ENCODE measurements at regions not wholly inside any gene's neighbourhood (a gene's known extent, or its start where the extent isn't known, plus 50 kb on each side); places are given as distances from the start of the nearest gene placed in this dataset.
"Not testable (repeated sequence)": the region's sequence is repeated elsewhere in the genome, so short reads cannot be mapped to it uniquely, and the experiment has no call there.

DNA sequence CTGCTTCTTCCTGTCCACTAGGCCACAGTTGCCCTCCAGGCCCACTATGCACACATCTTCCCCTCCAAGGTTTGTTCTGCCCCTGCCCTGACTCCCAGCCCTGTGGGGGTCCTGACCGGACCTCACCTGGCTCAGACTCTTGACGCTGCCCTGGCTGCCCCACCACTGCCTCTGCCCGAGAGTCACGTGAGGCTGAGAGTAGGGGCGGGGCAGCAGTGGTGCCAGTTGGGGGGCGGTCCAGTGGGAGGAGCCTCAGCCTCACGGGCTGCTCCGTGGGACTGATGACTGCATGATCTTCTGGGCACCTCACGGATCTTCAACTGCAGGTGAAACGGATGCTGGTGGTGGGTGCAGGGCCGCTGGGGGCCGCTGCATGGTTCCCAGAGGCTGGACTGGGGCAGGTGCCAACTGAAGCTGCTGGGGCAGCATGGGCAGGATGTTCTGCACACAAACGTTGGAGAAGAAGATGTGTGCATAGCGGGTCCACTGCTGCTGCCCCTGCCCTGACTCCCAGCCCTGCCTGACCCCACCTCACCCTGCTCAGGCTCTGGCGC is 77.6 kb downstream of the HHIPL2 start:
- not testable (repeated sequence) for DNase-seq

DNA sequence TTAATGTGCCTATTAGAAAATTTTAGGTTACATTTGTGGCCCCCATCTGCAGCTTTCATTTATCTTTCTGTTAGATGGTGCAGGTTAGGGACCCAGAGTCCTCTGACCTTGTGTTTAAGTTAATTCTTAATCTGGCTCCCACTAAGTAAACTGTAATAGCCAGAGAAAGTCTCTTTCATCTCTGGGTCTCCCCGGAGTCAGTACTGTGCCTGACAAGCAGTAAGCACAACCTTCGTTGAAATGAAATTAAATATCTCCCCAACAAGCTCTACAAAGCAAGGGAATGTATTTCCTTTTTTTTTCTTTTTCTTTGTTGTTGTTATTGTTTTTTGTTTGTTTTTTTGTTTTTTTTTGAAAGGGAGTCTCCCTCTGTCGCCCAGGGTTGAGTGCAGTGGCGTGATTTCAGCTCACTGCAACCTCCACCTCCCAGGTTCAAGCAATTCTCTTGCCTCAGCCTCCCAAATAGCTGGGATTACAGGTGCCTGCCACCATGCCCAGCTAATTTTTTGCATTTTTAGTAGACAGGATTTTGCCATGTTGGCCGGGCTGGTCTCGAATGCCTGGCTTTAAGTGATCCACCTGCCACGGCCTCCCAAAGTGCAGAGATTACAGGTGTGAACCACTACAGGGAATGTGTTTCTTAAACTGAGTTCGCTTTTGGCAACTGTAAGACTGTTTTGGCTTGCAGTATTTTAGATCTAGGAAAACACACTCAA is 81.6 kb downstream of the HHIPL2 start:
- no peak for DNase-seq

GRCh38 chr1:222465211-222466041 is 82.5 kb downstream of the HHIPL2 start:
- no peak for DNase-seq

DNA sequence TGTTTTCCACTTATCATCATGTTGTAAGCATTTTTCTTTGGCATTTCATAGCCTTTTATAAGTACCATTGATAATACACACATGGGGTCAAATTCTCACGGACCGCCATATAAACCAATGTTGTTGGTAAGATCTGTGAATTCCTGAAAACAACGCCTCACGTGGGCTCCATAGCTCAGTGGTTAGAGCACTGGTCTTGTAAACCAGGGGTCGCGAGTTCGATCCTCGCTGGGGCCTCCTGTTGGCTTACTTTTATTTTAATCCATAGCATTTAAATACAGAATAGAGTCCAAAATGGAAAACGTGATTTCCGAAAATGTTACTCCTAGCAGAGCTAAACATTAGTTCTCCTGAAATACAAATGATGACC is 83.1 kb downstream of the HHIPL2 start:
- no peak for DNase-seq

- no peak for DNase-seq
Observed at GRCh38 chr1:222463059-222463730, 84.7 kb downstream of the HHIPL2 start.

DNA sequence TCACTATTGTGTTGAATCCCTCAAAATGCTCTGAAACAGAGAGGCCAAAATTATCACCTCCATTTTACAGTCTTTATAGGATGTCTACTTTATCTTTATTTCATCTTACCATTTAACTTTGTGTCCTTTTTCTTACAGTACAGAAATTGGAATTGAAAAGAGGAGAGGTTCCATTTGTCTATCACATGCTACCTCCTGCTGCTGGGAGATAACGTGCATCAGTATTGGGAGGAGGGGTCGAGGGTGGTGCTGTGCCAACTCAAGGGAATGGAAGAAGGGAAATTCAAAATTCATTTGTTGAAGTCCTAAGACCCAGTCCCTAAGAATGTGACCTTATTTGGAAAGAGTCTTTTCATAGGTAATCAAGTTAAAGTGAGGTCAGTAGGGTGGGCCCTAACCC is 85.3 kb downstream of the HHIPL2 start:
- no peak for DNase-seq

DNA sequence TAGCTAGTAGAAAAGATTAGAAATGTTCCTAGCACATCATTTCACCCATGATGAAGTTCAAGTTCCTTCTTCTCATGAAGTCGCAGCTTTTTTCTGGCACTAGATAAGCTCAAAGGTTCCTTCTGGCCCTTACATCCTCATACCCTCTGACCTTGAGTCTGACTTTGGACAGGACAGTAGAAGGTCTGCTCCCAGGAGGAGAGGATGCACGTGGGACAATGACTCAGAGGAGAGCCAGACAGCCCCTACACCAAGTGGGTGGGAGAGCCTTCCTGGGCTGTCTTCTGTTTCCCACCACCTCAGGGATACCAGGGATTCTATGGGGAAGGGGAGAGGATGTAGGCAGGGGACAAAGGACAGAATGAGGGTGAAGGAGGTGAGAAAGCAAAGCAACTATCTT is 86.0 kb downstream of the HHIPL2 start:
- no peak for DNase-seq

DNA sequence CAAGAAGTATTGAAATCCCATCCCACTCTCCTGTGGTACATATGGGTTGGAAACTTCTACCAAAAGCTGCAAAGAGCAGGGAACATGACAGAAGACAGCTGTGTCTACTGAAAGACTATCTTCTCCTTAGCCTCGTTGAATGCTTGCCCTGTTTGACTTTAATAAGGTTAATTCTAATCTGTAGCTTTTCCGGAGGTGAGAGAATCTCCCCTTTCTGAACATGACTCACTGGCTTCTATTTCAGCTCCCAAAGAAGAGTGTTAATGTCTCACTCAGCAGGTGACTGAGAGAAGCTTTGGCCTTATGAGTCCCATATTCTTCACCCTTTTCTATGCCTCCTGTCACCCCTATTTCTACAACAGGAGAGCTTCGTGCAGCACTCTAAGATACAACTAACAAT is 88.3 kb downstream of the HHIPL2 start:
- no peak for DNase-seq

DNA sequence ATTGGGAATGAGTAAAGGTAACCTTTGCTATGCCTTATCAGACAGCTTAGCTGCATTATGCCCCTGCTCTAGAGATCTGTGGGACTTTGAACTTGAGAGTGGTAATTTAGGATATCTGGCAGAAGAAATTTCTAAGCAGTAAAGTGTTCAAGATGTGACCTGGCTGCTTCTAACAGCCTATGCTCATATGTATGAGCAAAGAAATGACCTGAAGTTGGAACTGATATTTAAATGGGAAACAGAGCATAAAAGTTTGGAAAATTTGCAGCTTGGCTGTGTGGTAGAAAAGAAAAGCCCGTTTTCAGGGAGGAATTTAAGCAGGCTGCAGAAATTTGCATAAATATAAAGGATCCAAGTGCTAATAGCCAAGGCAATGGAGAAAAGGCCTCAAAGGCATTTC is 90.4 kb downstream of the HHIPL2 start:
- DNase-seq, result no peak

DNA sequence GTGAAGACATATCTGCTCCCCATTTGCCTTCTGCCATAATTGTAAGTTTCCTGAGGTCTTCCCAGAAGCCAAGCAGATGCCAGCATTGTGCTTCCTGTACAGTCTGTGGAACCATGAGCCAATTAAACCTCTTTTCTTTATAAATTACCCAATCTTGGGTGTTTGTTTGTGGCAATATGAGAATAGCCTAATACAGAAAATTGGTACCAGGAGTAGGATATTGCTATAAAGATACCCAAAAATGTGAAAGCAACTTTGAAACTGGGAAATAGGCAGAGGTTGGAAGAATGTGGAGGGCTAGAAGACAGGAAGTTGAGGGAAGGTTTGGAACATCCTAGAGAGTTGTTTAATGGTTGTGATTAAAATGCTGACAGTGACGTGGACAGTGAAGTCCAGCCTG is 90.8 kb downstream of the HHIPL2 start:
- DNase-seq, result no peak

DNA sequence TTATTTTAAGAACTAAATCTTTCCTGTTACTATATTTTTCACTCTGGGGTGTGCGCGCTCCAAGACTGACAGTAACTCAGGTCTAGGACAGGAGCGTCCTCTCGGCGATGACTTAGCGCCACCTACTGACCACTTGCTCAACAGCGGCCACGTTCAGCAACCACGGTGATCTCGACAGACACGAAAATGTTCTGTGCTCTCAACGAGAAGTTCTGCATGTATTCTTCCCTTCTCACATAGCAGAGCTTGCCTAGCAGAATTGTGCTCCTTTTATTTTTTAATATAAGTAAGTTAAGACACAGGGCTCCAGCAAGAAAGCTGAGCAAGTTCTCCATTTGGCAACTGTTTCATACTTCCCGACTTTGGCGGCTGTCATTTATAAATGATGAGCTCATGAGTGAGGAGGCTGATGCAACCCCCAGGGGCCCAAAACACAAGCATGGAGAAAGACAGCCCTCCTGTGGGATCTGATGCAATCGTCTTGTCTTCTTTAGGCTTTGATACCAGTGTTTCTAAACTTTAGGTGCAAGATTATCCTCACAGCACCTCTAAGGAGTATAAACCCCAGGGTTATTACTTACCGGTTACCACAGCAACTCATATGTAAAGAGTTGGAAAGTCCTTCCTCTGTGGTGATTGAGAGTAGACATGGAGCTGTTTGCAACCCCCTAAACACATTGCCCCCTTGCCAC is 92.6 kb downstream of the HHIPL2 start:
- DNase-seq, result no peak

- DNase-seq, result no peak
Observed at GRCh38 chr1:222454782-222455181, 93.1 kb downstream of the HHIPL2 start.

- no peak for DNase-seq
Observed at GRCh38 chr1:222454186-222454585, 93.7 kb downstream of the HHIPL2 start.

GRCh38 chr1:222452031-222452430 is 95.9 kb downstream of the HHIPL2 start:
- no peak for DNase-seq

DNA sequence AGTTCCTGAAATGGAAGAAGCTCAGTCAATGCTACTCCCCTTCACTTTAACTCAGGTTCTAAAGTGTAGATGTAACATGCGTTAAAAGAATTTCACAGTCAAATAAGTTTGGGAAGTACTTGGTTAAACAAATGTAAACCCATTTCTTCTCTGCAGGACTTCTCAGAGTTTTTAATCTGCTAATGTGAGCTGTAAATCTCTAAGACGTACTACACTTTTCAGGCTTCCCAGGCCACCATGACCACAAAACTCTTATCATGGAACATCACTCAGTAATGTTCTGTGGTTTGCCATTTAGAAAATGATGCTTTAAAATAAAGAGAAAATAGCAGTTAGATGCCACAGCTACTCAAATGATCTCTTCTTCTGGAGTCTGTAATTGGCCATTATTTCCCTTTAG is 104.3 kb downstream of the HHIPL2 start:
- no peak for DNase-seq

DNA sequence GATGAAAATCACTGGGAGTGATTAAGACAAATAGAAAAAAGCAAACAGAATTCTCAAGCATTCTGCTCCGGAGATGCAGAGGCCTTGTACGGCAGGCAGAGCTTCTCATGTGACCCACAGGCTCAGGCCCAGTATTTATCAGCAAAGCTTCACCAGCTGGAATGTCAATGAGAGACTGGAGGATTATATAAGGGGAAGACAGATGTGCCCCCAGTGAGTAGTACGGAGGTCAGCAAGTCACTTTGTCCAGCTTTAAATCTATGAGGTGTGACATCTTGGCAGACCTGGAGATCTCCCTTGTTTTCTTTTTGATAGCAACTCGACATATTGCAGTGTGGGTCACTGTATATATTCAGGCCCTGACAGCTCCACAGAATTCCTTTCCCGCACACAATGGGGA is 106.8 kb downstream of the HHIPL2 start:
- no peak for DNase-seq

GRCh38 chr1:222424826-222425225 is 123.1 kb downstream of the HHIPL2 start:
- no peak for DNase-seq

DNA sequence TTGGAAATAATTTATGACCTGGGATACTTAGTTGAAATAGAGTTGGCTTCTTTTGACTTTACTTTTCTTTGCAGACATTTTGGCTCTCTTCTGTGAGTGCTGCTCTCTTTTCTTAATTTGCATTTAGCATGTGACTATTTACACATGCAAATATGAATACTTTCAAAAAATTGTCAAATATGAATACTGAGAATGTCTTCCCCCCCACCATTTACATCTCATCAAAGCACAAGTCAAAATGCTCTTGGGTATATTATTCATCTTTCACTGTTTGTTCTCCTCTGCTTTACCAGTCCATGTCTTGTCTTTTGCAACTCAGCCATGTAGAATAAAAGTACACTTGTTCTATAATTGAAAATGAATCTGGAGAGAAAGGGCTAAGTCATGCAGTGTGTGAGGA is 126.5 kb downstream of the HHIPL2 start:
- no peak for DNase-seq

- no peak for DNase-seq
Observed at GRCh38 chr1:222420633-222421032, 127.3 kb downstream of the HHIPL2 start.

GRCh38 chr1:222418654-222419053 is 129.2 kb downstream of the HHIPL2 start:
- no peak for DNase-seq

GRCh38 chr1:222417264-222417663 is 130.6 kb downstream of the HHIPL2 start:
- DNase-seq, result no peak

DNA sequence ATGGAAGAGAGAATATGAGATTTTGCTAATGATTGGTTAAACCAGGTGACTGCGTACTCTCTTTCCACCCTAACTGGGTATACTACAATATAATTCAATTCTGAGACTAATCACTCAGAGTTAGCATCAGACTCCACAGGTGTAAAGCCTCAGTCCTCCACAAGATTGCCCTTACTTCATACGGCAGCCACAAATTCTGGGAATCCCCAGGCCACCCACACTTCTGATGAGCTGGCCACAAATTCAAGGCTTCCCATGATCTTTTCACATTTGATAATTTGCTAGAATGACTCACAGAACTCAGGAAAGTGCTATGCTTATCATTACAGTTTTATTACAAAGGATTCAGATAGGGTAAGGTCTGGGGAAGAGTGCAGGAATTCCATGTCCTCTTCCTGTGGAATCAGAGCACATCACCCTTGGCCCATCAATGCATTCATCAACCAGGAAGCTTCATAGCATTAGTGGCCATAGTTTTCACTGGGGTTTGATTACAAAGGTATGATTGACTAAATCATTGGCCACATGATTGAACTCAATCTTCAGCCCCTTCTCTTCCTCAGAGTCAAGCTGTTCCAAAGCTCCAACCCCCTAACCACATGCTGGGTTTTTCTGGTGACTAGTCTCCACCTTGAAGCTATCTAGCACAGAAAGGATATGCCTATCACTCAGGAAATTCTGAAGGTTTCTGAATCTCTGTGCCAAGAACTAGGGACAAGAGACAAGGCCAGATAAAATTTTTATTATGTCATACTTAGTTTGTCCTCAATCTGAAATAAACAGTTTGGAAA is 131.7 kb downstream of the HHIPL2 start:
- DNase-seq, result no peak

Data from NCI-H1105 (cell line).